ENCODE measurements at regions not wholly inside any gene's neighbourhood (a gene's known extent, or its start where the extent isn't known, plus 50 kb on each side); places are given as distances from the start of the nearest gene placed in this dataset.

DNA sequence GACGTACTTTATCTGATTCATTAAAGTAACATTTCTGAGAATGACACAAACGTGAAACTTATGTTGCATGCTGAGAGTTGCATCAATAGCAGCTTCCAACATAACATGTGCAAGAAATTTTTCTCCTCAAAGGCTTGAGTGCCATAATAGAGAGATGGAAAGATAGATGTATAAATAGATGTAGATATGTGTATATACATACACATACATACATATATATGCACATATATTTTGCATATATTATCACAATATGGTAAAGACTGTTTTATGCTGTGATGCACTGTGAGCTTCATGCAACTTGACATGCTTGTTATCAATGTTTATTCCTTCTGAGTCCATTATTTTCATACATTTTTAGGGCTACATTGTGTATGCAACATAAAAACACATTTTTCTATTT, 270.6 kb upstream of the GALNTL6 start:
- dilution Hi-C loops (cut with MboI; ENCODE audit: extremely low pct_ligation_motif_present, low sequenced_read_pairs), result no loop called here
- no peaks in the 10 kb centered on the region for H3K9me1 ChIP-seq (replicated peaks; ENCODE audit: control insufficient read depth, extremely low read depth, insufficient read depth, low read length)
- no peaks in the 10 kb centered on the region for H3K79me2 ChIP-seq (ENCODE audit: control insufficient read depth, insufficient read depth, low read length)
- DNase-seq (ENCODE audit: low read depth, low spot score), result no peak
- H3K27ac ChIP-seq (ENCODE audit: insufficient read depth, low read depth, low read length), result no peak overlapping the region
- TF ChIP-seq FOS (IDR thresholded peaks at IDR 0.05; ENCODE audit: borderline replicate concordance, insufficient read depth, low read length) (no peak), MYC (IDR thresholded peaks at IDR 0.05; ENCODE audit: low read depth, low read length) (no peak), JUN (IDR thresholded peaks at IDR 0.05; ENCODE audit: borderline replicate concordance, insufficient read depth, insufficient read length, low read depth) (no peak)
- no peak overlapping the region for H3K4me2 ChIP-seq (ENCODE audit: insufficient read depth, low read length)
- H3K36me3 ChIP-seq (ENCODE audit: control insufficient read depth in 2 of 2, extremely low read depth in 1 of 2, insufficient read depth in 2 of 2, low read length in 2 of 2), result no peaks in the 10 kb centered on the region
- H4K20me1 ChIP-seq (replicated peaks; ENCODE audit: control insufficient read depth, extremely low read depth, insufficient read depth, low read length), result no peaks in the 10 kb centered on the region
- ChIA-PET POLR2A (no interaction called here), CTCF (no interaction called here)
- H3K9me3 ChIP-seq (replicated peaks; ENCODE audit: control insufficient read depth, insufficient read depth, low read length), result peaks cover 6% of the 10 kb centered on the region
- no peaks in the 10 kb centered on the region for H3K27me3 ChIP-seq (ENCODE audit: control insufficient read depth in 2 of 2, insufficient read depth in 2 of 2, low read length in 2 of 2)
- H3K9ac ChIP-seq (replicated peaks; ENCODE audit: extremely low read depth, insufficient read depth, low read length), result no peak overlapping the region
- H2AFZ ChIP-seq (ENCODE audit: low read depth, low read length), result no peak overlapping the region
- intact Hi-C loops (cut with micrococcal nuclease), result no loop called here
- no peak for FAIRE-seq
- BruUV-seq (replicated peaks), result no TSS peak
- no peak overlapping the region for H3K4me3 ChIP-seq (replicated peaks in 1 of 3; ENCODE audit: insufficient read depth in 1 of 3, low read depth in 1 of 3, low read length in 3 of 3)
- H3K4me1 ChIP-seq (ENCODE audit: control insufficient read depth, extremely low read depth, insufficient read depth, low read length), result no peaks in the 10 kb centered on the region

DNA sequence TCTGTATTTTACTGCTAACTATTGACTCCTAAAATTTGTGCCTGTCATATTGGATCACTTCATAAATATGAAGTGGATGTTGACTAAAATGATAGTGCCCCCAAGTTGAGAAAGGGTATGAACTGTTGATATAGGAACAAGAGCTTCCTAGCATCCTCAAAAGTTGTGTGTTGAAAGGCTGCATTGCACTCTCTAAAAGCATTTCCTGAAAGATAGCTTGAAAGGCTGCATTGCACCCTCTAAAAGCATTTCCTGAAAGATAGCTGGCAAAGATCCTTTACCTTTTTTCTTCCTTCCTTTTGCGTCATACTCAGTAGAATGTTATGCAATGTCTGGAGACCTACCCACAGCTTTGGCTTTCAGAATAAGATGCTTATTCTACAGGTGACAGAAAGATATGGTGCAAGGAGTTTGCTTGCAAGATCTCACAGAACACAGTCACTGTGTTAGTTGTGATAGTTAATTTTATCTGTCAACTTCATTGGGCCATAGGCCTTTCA, 274.6 kb upstream of the GALNTL6 start:
- intact Hi-C loops (cut with micrococcal nuclease) (no loop called here), dilution Hi-C loops (cut with MboI; ENCODE audit: extremely low pct_ligation_motif_present, low sequenced_read_pairs) (no loop called here)
- Histone ChIP-seq H3K9me1 (replicated peaks; ENCODE audit: control insufficient read depth, extremely low read depth, insufficient read depth, low read length) (no peaks in the 10 kb centered on the region), H2AFZ (ENCODE audit: low read depth, low read length) (no peak overlapping the region), H3K4me1 (ENCODE audit: control insufficient read depth, extremely low read depth, insufficient read depth, low read length) (no peaks in the 10 kb centered on the region), H3K27me3 (ENCODE audit: control insufficient read depth in 2 of 2, insufficient read depth in 2 of 2, low read length in 2 of 2) (no peaks in the 10 kb centered on the region), H3K4me3 (replicated peaks in 1 of 3; ENCODE audit: insufficient read depth in 1 of 3, low read depth in 1 of 3, low read length in 3 of 3) (no peak overlapping the region), H3K79me2 (ENCODE audit: control insufficient read depth, insufficient read depth, low read length) (no peaks in the 10 kb centered on the region), H3K4me2 (ENCODE audit: insufficient read depth, low read length) (no peak overlapping the region), H3K36me3 (ENCODE audit: control insufficient read depth in 2 of 2, extremely low read depth in 1 of 2, insufficient read depth in 2 of 2, low read length in 2 of 2) (no peaks in the 10 kb centered on the region), H3K27ac (ENCODE audit: insufficient read depth, low read depth, low read length) (no peak overlapping the region), H3K9ac (replicated peaks; ENCODE audit: extremely low read depth, insufficient read depth, low read length) (no peak overlapping the region), H4K20me1 (replicated peaks; ENCODE audit: control insufficient read depth, extremely low read depth, insufficient read depth, low read length) (no peaks in the 10 kb centered on the region), H3K9me3 (replicated peaks; ENCODE audit: control insufficient read depth, insufficient read depth, low read length) (peaks cover 5% of the 10 kb centered on the region)
- CTCF ChIA-PET, result no interaction called here
- BruUV-seq (replicated peaks), result no TSS peak
- no peak for FAIRE-seq
- TF ChIP-seq, protein P1, sequence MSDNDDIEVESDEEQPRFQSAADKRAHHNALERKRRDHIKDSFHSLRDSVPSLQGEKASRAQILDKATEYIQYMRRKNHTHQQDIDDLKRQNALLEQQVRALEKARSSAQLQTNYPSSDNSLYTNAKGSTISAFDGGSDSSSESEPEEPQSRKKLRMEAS (IDR thresholded peaks at IDR 0.05; ENCODE audit: insufficient read depth, insufficient read length), result no peak
- TF ChIP-seq POLR2AphosphoS5 (IDR thresholded peaks at IDR 0.05; ENCODE audit: insufficient read depth, low read depth, low read length), result no peak
- TF ChIP-seq JUN (IDR thresholded peaks at IDR 0.05; ENCODE audit: borderline replicate concordance, insufficient read depth, insufficient read length, low read depth), result no peak
- no peak for TF ChIP-seq FOS (IDR thresholded peaks at IDR 0.05; ENCODE audit: borderline replicate concordance, insufficient read depth, low read length)
- TF ChIP-seq MYC (IDR thresholded peaks at IDR 0.05; ENCODE audit: low read depth, low read length), result no peak
- no peak for TF ChIP-seq GATA2 (IDR thresholded peaks at IDR 0.05; ENCODE audit: insufficient read depth, insufficient read length, low read depth, low read length)
- TF ChIP-seq, protein P2, sequence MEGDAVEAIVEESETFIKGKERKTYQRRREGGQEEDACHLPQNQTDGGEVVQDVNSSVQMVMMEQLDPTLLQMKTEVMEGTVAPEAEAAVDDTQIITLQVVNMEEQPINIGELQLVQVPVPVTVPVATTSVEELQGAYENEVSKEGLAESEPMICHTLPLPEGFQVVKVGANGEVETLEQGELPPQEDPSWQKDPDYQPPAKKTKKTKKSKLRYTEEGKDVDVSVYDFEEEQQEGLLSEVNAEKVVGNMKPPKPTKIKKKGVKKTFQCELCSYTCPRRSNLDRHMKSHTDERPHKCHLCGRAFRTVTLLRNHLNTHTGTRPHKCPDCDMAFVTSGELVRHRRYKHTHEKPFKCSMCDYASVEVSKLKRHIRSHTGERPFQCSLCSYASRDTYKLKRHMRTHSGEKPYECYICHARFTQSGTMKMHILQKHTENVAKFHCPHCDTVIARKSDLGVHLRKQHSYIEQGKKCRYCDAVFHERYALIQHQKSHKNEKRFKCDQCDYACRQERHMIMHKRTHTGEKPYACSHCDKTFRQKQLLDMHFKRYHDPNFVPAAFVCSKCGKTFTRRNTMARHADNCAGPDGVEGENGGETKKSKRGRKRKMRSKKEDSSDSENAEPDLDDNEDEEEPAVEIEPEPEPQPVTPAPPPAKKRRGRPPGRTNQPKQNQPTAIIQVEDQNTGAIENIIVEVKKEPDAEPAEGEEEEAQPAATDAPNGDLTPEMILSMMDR (IDR thresholded peaks at IDR 0.05; ENCODE audit: extremely low read depth in 1 of 2, insufficient read depth in 1 of 2, low read depth in 1 of 2, low read length in 2 of 2), result no peak
- no peak for TF ChIP-seq POLR2A (IDR thresholded peaks at IDR 0.05; ENCODE audit: low read depth, low read length)
- no peak for TF ChIP-seq EZH2 (IDR thresholded peaks at IDR 0.05; ENCODE audit: borderline replicate concordance, low read depth, low read length, severe bottlenecking)
- DNase-seq (ENCODE audit: low read depth, low spot score), result no peak
- POLR2A ChIA-PET, result no interaction called here
